ENCODE measurements at regions not wholly inside any gene's neighbourhood (a gene's known extent, or its start where the extent isn't known, plus 50 kb on each side); places are given as distances from the start of the nearest gene placed in this dataset.

DNA sequence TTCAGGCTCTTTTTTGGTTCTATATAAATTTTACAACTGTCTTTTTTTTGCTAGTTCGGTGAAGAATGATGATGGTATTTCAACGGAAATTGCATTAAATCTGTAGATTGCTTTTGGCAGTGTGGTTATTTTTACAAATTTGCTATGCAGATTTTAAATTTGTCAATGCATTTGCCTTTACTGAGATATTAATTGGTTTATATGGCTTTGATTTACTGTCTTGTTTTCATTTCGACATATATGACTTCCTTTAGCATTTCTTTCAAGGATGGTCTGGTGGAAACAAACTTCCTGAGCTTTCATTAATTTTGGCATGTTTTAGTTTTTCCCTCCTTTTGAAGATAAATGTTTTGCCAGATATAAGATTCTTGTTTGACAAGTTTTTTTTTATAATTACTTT is 1522.5 kb upstream of the PRMT6 start:
- Histone ChIP-seq H3K36me3 (replicated peaks in 1 of 2; ENCODE audit: control extremely low read depth in 1 of 2, control insufficient read depth in 1 of 2, extremely low read depth in 1 of 2, insufficient read depth in 2 of 2, low read length in 1 of 2) (no peaks in the 10 kb centered on the region), H3K4me2 (replicated peaks; ENCODE audit: low read depth, low read length, poor library complexity, severe bottlenecking) (no peak overlapping the region), H3K9ac (ENCODE audit: low read length) (no peak overlapping the region), H4K20me1 (ENCODE audit: control insufficient read depth, insufficient read depth, low read length, poor library complexity, severe bottlenecking) (no peaks in the 10 kb centered on the region), H2AFZ (ENCODE audit: insufficient read depth, low read depth, low read length, poor library complexity, severe bottlenecking) (no peak overlapping the region), H3K27ac (ENCODE audit: low read length in 2 of 2) (no peak overlapping the region), H3K79me2 (ENCODE audit: control insufficient read depth, insufficient read depth, low read length) (no peaks in the 10 kb centered on the region), H3K9me3 (ENCODE audit: control extremely low read depth in 1 of 3, control insufficient read depth in 2 of 3, insufficient read depth in 1 of 3, low read length in 2 of 3) (peaks cover 0 to 4% (median 0%) of the 10 kb centered on the region in 3 donors), H3K4me1 (ENCODE audit: control insufficient read depth in 2 of 2, insufficient read depth in 2 of 2, low read length in 2 of 2) (no peaks in the 10 kb centered on the region), H3K4me3 (ENCODE audit: control extremely low read depth in 1 of 5, extremely low read depth in 1 of 5, insufficient read depth in 1 of 5, low read depth in 2 of 5, low read length in 4 of 5) (no peak overlapping the region), H3K27me3 (replicated peaks in 1 of 4; ENCODE audit: control extremely low read depth in 1 of 4, control insufficient read depth in 3 of 4, insufficient read depth in 4 of 4, low read length in 3 of 4) (no peaks in the 10 kb centered on the region)
- intact Hi-C loops (cut with micrococcal nuclease) = no loop called here
- no peak for DNase-seq
- no peak overlapping the region for H3K27ac Mint-ChIP-seq
- H3K4me1 Mint-ChIP-seq = no peaks in the 10 kb centered on the region
- TF ChIP-seq, protein P1, sequence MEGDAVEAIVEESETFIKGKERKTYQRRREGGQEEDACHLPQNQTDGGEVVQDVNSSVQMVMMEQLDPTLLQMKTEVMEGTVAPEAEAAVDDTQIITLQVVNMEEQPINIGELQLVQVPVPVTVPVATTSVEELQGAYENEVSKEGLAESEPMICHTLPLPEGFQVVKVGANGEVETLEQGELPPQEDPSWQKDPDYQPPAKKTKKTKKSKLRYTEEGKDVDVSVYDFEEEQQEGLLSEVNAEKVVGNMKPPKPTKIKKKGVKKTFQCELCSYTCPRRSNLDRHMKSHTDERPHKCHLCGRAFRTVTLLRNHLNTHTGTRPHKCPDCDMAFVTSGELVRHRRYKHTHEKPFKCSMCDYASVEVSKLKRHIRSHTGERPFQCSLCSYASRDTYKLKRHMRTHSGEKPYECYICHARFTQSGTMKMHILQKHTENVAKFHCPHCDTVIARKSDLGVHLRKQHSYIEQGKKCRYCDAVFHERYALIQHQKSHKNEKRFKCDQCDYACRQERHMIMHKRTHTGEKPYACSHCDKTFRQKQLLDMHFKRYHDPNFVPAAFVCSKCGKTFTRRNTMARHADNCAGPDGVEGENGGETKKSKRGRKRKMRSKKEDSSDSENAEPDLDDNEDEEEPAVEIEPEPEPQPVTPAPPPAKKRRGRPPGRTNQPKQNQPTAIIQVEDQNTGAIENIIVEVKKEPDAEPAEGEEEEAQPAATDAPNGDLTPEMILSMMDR (IDR thresholded peaks at IDR 0.05) = no peak
- TF ChIP-seq EZH2 (IDR thresholded peaks at IDR 0.05; ENCODE audit: borderline replicate concordance, insufficient read depth, low read depth, low read length, poor library complexity, severe bottlenecking) = no peak
- no CpG with 5 or more reads among the region's 3 CpGs for WGBS (ENCODE audit: insufficient coverage)
- CTCF ChIA-PET = no interaction called here
- H3K4me3 Mint-ChIP-seq = no peak overlapping the region
- H3K27me3 Mint-ChIP-seq = no peaks in the 10 kb centered on the region
- no peak for ATAC-seq (ENCODE audit: low read depth)
- POLR2A ChIA-PET = no interaction called here
- peaks cover 14% of the 10 kb centered on the region for H3K9me3 Mint-ChIP-seq (ENCODE audit: insufficient read depth)

DNA sequence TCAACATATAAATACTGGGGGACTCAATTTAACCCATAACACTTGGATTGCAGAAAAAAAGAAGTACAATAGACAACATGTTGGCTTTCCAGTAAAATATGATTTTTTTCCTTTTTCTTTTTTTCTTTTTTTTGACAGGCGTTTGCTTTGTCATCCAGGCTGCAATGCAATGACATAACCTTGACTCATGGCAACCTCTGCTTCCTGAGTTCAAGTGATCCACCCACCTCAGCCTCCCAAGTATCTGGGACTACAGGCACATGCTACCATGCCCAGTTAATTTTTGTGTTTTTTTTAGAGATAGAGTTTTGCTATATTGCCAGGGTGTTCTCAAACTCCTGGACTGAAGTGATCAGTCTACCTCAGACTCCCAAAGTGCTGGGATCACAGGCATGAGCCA is 1512.0 kb upstream of the PRMT6 start:
- no peaks in the 10 kb centered on the region for H3K4me1 Mint-ChIP-seq

More for the DNA sequence above, 1512.0 kb upstream of the PRMT6 start:
- H3K9me3 Mint-ChIP-seq (ENCODE audit: insufficient read depth) = peaks cover 7% of the 10 kb centered on the region
- ChIA-PET CTCF (no interaction called here), POLR2A (no interaction called here)
- H4K20me1 ChIP-seq (ENCODE audit: control insufficient read depth, insufficient read depth, low read length, poor library complexity, severe bottlenecking) = no peaks in the 10 kb centered on the region
- H3K4me1 ChIP-seq (ENCODE audit: control insufficient read depth in 2 of 2, insufficient read depth in 2 of 2, low read length in 2 of 2) = no peaks in the 10 kb centered on the region
- H3K36me3 ChIP-seq (replicated peaks in 1 of 2; ENCODE audit: control extremely low read depth in 1 of 2, control insufficient read depth in 1 of 2, extremely low read depth in 1 of 2, insufficient read depth in 2 of 2, low read length in 1 of 2) = no peaks in the 10 kb centered on the region
- TF ChIP-seq EZH2 (IDR thresholded peaks at IDR 0.05; ENCODE audit: borderline replicate concordance, insufficient read depth, low read depth, low read length, poor library complexity, severe bottlenecking) = no peak
- TF ChIP-seq, protein P1 (IDR thresholded peaks at IDR 0.05) = no peak
- intact Hi-C loops (cut with micrococcal nuclease) = no loop called here
- peaks cover 0 to 8% (median 0%) of the 10 kb centered on the region in 3 donors for H3K9me3 ChIP-seq (ENCODE audit: control extremely low read depth in 1 of 3, control insufficient read depth in 2 of 3, insufficient read depth in 1 of 3, low read length in 2 of 3)
- 80% methylated on average over 1 of the region's 1 CpG for WGBS (ENCODE audit: insufficient coverage)
- ATAC-seq (ENCODE audit: low read depth) (no peak), DNase-seq (no peak)
- H3K27me3 ChIP-seq (replicated peaks in 1 of 4; ENCODE audit: control extremely low read depth in 1 of 4, control insufficient read depth in 3 of 4, insufficient read depth in 4 of 4, low read length in 3 of 4) = no peaks in the 10 kb centered on the region
- H3K9ac ChIP-seq (ENCODE audit: low read length) = no peak overlapping the region
- H3K4me3 ChIP-seq (ENCODE audit: control extremely low read depth in 1 of 5, extremely low read depth in 1 of 5, insufficient read depth in 1 of 5, low read depth in 2 of 5, low read length in 4 of 5) = no peak overlapping the region
- no peaks in the 10 kb centered on the region for H3K79me2 ChIP-seq (ENCODE audit: control insufficient read depth, insufficient read depth, low read length)
- no peak overlapping the region for H2AFZ ChIP-seq (ENCODE audit: insufficient read depth, low read depth, low read length, poor library complexity, severe bottlenecking)
- no peak overlapping the region for H3K4me3 Mint-ChIP-seq
- no peak overlapping the region for H3K27ac ChIP-seq (ENCODE audit: low read length in 2 of 2)
- H3K27me3 Mint-ChIP-seq = no peaks in the 10 kb centered on the region
- H3K27ac Mint-ChIP-seq = no peak overlapping the region
- no peak overlapping the region for H3K4me2 ChIP-seq (replicated peaks; ENCODE audit: low read depth, low read length, poor library complexity, severe bottlenecking)
